ENCODE measurements at regions not wholly inside any gene's neighbourhood (a gene's known extent, or its start where the extent isn't known, plus 50 kb on each side); places are given as distances from the start of the nearest gene placed in this dataset.

- BruUV-seq (replicated peaks): no TSS peak
- no peak for ATAC-seq
Observed at GRCh38 chr2:48178611-48179010, 135.9 kb upstream of the FOXN2 start.

GRCh38 chr2:48180557-48180956 lies 133.9 kb upstream of the FOXN2 start:
- POLR2A ChIA-PET (ENCODE audit: unreplicated experiment): no interaction called here
- Histone ChIP-seq H3K36me3 (ENCODE audit: low read depth, low read length) (no peaks in the 10 kb centered on the region), H4K20me1 (ENCODE audit: low read length) (no peaks in the 10 kb centered on the region), H3K27ac (ENCODE audit: low read length) (no peak overlapping the region), H3F3A (ENCODE audit: low read length, unreplicated experiment) (no peaks in the 10 kb centered on the region), H3K9ac (ENCODE audit: low read length) (no peak overlapping the region), H3K4me1 (ENCODE audit: insufficient read depth, low read length) (no peaks in the 10 kb centered on the region), H2AFZ (ENCODE audit: low read length) (no peak overlapping the region), H3K4me2 (ENCODE audit: low read length) (no peak overlapping the region), H3K9me2 (replicated peaks; ENCODE audit: low read length) (no peaks in the 10 kb centered on the region), H3K9me3 (ENCODE audit: low read length) (no peaks in the 10 kb centered on the region), H3K27me3 (ENCODE audit: low read length) (no peaks in the 10 kb centered on the region), H3K79me2 (ENCODE audit: low read length) (no peaks in the 10 kb centered on the region), H3K4me3 (ENCODE audit: low read length) (no peak overlapping the region)
- DNase-seq (no peak), ATAC-seq (no peak)
- no peak for TF ChIP-seq CTCF (conservative IDR thresholded peaks at IDR 0.05; ENCODE audit: low read depth, low read length)
- no peak for TF ChIP-seq EZH2 (IDR thresholded peaks at IDR 0.05; ENCODE audit: low read length, unreplicated experiment)
- no peak for TF ChIP-seq EZH2phosphoT487 (IDR thresholded peaks at IDR 0.05; ENCODE audit: borderline replicate concordance, low read length)
- CTCF ChIA-PET: no interaction called here
- no TSS peak for BruUV-seq (replicated peaks)
- intact Hi-C loops (cut with micrococcal nuclease): no loop called here

More at GRCh38 chr2:48178611-48179010, 135.9 kb upstream of the FOXN2 start:
- ChIA-PET POLR2A (ENCODE audit: unreplicated experiment) (interaction anchor here (0.5 kb wide), 1 partner anchor 13 kb away, joined by 3 read pairs; no protein-coding TSS in a partner anchor), CTCF (no interaction called here)
- H3K79me2 ChIP-seq (ENCODE audit: low read length): no peaks in the 10 kb centered on the region
- H3K9me2 ChIP-seq (replicated peaks; ENCODE audit: low read length): no peaks in the 10 kb centered on the region
- H3K4me3 ChIP-seq (ENCODE audit: low read length): no peak overlapping the region
- H3K36me3 ChIP-seq (ENCODE audit: low read depth, low read length): no peaks in the 10 kb centered on the region
- H3K27me3 ChIP-seq (ENCODE audit: low read length): no peaks in the 10 kb centered on the region
- no peak overlapping the region for H3K4me2 ChIP-seq (ENCODE audit: low read length)
- no peaks in the 10 kb centered on the region for H4K20me1 ChIP-seq (ENCODE audit: low read length)
- H3K4me1 ChIP-seq (ENCODE audit: insufficient read depth, low read length): no peaks in the 10 kb centered on the region
- no peak overlapping the region for H3K27ac ChIP-seq (ENCODE audit: low read length)
- H2AFZ ChIP-seq (ENCODE audit: low read length): no peak overlapping the region
- no peaks in the 10 kb centered on the region for H3K9me3 ChIP-seq (ENCODE audit: low read length)
- no peaks in the 10 kb centered on the region for H3F3A ChIP-seq (ENCODE audit: low read length, unreplicated experiment)
- TF ChIP-seq EZH2phosphoT487 (IDR thresholded peaks at IDR 0.05; ENCODE audit: borderline replicate concordance, low read length) (no peak), EZH2 (IDR thresholded peaks at IDR 0.05; ENCODE audit: low read length, unreplicated experiment) (no peak), CTCF (conservative IDR thresholded peaks at IDR 0.05; ENCODE audit: low read depth, low read length) (no peak)
- DNase-seq: no peak
- no peak overlapping the region for H3K9ac ChIP-seq (ENCODE audit: low read length)
- intact Hi-C loops (cut with micrococcal nuclease): no loop called here

GRCh38 chr2:48183276-48183675 lies 131.2 kb upstream of the FOXN2 start:
- no peak for DNase-seq

More at GRCh38 chr2:48183276-48183675, 131.2 kb upstream of the FOXN2 start:
- Histone ChIP-seq H3K9ac (ENCODE audit: low read length) (no peak overlapping the region), H3K9me2 (replicated peaks; ENCODE audit: low read length) (no peaks in the 10 kb centered on the region), H4K20me1 (ENCODE audit: low read length) (no peaks in the 10 kb centered on the region), H3K27me3 (ENCODE audit: low read length) (no peaks in the 10 kb centered on the region), H2AFZ (ENCODE audit: low read length) (no peak overlapping the region), H3K4me3 (ENCODE audit: low read length) (no peak overlapping the region), H3F3A (ENCODE audit: low read length, unreplicated experiment) (no peaks in the 10 kb centered on the region), H3K79me2 (ENCODE audit: low read length) (no peaks in the 10 kb centered on the region), H3K9me3 (ENCODE audit: low read length) (no peaks in the 10 kb centered on the region), H3K4me1 (ENCODE audit: insufficient read depth, low read length) (no peaks in the 10 kb centered on the region), H3K4me2 (ENCODE audit: low read length) (no peak overlapping the region), H3K27ac (ENCODE audit: low read length) (no peak overlapping the region), H3K36me3 (ENCODE audit: low read depth, low read length) (no peaks in the 10 kb centered on the region)
- no peak for TF ChIP-seq EZH2phosphoT487 (IDR thresholded peaks at IDR 0.05; ENCODE audit: borderline replicate concordance, low read length)
- TF ChIP-seq CTCF (conservative IDR thresholded peaks at IDR 0.05; ENCODE audit: low read depth, low read length): no peak
- TF ChIP-seq EZH2 (IDR thresholded peaks at IDR 0.05; ENCODE audit: low read length, unreplicated experiment): no peak
- no peak for ATAC-seq
- ChIA-PET CTCF (no interaction called here), POLR2A (ENCODE audit: unreplicated experiment) (no interaction called here)
- intact Hi-C loops (cut with micrococcal nuclease): no loop called here
- no TSS peak for BruUV-seq (replicated peaks)

Measured in PC-3 (cell line).